Testis (tissue), 2 donors: ENCODE measurements at regions not wholly inside any gene's neighbourhood (a gene's known extent, or its start where the extent isn't known, plus 50 kb on each side); places are given as distances from the start of the nearest gene placed in this dataset.
A peak's percentile ranks its signal among the peaks of the same experiment; 100 is the strongest.

Experiments used
- DNase-seq: peaks from one replicate; pipeline ENCODE4 v3.0.0-alpha.2; 2019
- H3K27ac ChIP-seq, 2 donors: fragments of 200-600 bp; sonication (generic); one replicate each; pipeline ENCODE4 v1.5.1; 2019
- H3K27me3 ChIP-seq: fragments of 200-600 bp; sonication (generic); one replicate; pipeline ENCODE4 v1.5.1; 2019
- H3K36me3 ChIP-seq: fragments of 200-600 bp; sonication (generic); one replicate; pipeline ENCODE4 v1.5.1; 2017; ENCODE audit warnings: low read depth; ENCODE audit errors: missing control alignments
- H3K4me1 ChIP-seq: fragments of 200-600 bp; sonication (generic); one replicate; pipeline ENCODE4 v1.5.1; 2019
- H3K4me3 ChIP-seq, 2 donors: fragments of 200-600 bp; sonication (generic); one replicate each; pipeline ENCODE4 v1.5.1; 2017 to 2019
- H3K9me3 ChIP-seq: fragments of 200-600 bp; sonication (generic); one replicate; pipeline ENCODE4 v1.5.1; 2017
- POLR2A ChIP-seq: fragments of 450-650 bp; IDR thresholded peaks from one replicate; pipeline ENCODE4 v1.6.1; 2017; ENCODE audit warnings: antibody characterized with exemption, mild to moderate bottlenecking, moderate library complexity
- WGBS, 2 donors: methylation state at CpG; one replicate each; pipeline ENCODE4 v1.1.5; 2018; 5-methylcytosine and 5-hydroxymethylcytosine counted together
- intact Hi-C: fragments of 100-400 bp; cut with DNase I; formaldehyde crosslinking; loops from one replicate; pipeline ENCODE4 v1.15.1; 2023; ENCODE audit warnings: low total_unique reads
- TF ChIP-seq, protein P1 (sequence below), 3 experiments: fragments of 450-650 bp in 2 of 3; fragments of 200-600 bp in 1 of 3; sonication (generic) in 1 of 3; IDR thresholded peaks; one replicate each; pipeline ENCODE4 v1.5.1; 2016 to 2019; ENCODE audit warnings: antibody characterized with exemption in 3 of 3, mild to moderate bottlenecking in 2 of 3, moderate library complexity in 1 of 3

DNA sequence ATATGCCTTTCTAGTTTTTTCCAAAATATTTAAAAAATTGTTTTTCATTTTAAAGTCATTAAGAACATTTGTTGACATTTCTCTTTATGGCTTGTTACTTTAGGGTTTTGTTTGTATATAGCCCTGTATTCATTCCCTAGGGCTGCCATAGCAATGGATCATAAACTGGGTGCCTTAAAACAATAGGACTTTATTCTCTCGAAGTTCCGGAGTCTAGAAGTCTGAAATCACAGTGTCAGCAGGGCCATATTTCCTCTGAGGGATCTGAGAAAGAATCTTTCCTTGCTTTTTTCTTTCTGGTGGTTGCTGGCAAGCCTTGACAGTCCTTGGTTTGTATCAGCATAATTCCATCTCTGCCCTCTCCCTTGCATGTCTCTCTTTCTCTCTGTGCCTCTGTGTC, 63.4 kb upstream of the CADPS start:
- Histone ChIP-seq H3K4me1 (no peaks in the 10 kb centered on the region), H3K9me3 (no peaks in the 10 kb centered on the region), H3K4me3 (no peak overlapping the region), H3K27ac (no peak overlapping the region), H3K36me3 (no peaks in the 10 kb centered on the region), H3K27me3 (no peaks in the 10 kb centered on the region)
- WGBS, 2 donors = 86 to 93% methylated on average over 2 of the region's 2 CpGs
- DNase-seq = no peak
- intact Hi-C loops = no loop called here
- no peak for TF ChIP-seq POLR2A
- TF ChIP-seq, protein P1, sequence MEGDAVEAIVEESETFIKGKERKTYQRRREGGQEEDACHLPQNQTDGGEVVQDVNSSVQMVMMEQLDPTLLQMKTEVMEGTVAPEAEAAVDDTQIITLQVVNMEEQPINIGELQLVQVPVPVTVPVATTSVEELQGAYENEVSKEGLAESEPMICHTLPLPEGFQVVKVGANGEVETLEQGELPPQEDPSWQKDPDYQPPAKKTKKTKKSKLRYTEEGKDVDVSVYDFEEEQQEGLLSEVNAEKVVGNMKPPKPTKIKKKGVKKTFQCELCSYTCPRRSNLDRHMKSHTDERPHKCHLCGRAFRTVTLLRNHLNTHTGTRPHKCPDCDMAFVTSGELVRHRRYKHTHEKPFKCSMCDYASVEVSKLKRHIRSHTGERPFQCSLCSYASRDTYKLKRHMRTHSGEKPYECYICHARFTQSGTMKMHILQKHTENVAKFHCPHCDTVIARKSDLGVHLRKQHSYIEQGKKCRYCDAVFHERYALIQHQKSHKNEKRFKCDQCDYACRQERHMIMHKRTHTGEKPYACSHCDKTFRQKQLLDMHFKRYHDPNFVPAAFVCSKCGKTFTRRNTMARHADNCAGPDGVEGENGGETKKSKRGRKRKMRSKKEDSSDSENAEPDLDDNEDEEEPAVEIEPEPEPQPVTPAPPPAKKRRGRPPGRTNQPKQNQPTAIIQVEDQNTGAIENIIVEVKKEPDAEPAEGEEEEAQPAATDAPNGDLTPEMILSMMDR (IDR thresholded peaks at IDR 0.05) = no peak

DNA sequence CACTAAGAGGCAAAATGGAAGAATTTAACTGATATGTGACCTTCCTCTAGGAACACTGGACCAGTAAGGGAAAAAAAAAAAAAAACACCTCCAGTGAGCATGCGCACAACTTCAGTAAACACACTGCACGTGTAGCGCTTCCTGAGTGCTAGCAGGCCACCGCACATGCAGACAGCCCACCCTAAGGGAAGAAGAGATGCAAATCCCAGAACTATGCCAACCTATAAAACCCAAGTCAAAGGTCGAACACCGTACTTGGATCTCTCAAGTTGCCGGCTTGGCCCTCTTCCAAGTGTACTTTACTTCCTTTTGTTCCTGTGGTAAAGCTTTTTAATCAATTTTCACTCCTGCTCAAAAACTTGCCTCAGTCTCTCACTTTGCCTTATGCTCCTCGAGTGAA, 64.5 kb upstream of the CADPS start:
- peak; percentile 17 for DNase-seq
- TF ChIP-seq POLR2A = no peak
- TF ChIP-seq, protein P1 (IDR thresholded peaks at IDR 0.05) = no peak
- H3K36me3 ChIP-seq = no peaks in the 10 kb centered on the region
- H3K4me3 ChIP-seq = no peak overlapping the region
- no peaks in the 10 kb centered on the region for H3K27me3 ChIP-seq
- intact Hi-C loops = no loop called here
- H3K9me3 ChIP-seq = no peaks in the 10 kb centered on the region
- 54 to 68% methylated on average over 8 of the region's 8 CpGs for WGBS, 2 donors
- no peaks in the 10 kb centered on the region for H3K4me1 ChIP-seq
- H3K27ac ChIP-seq = no peak overlapping the region

DNA sequence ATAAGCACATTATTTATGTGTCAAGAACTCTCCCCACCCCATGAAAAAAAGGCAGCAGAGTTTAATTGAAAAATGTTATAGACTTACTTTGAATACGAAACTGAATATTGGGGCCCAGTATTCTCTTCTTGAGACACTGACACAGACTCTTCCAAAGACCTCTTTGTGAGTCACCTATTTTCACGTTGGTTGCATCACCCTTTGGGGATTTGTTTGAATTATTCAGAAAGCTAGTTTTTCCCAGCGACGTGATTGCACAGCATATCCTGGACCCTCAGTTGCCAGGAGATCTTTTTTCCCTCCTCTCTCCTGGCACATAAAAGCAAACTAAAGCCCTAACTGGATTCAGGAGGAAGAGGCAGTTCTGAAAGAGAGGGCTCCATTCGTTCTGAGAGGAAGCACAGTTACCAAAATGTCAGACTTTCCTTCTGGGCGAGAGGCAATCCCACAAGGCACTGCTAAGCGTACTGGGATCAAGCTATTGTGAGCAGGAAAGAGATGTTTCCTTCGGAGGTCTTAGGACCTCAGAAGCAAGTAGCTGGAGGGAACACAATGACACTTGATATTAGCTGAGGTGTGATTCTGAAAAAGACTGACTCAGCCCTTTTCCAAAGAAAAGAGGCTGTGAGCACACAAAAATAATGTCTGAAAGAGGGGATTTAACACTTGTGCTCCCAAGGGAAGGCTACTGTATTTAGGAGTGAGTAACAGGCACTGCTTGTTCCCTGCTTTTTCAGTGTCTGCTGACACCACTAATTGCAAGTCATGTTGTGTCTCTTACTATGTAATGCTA, 65.8 kb upstream of the CADPS start:
- H3K9me3 ChIP-seq = no peaks in the 10 kb centered on the region
- H3K4me3 ChIP-seq = no peak overlapping the region
- no peaks in the 10 kb centered on the region for H3K4me1 ChIP-seq
- H3K27ac ChIP-seq = no peak overlapping the region
- no peak for DNase-seq
- WGBS, 2 donors = 45 to 57% methylated on average over 8 of the region's 8 CpGs
- H3K36me3 ChIP-seq = no peaks in the 10 kb centered on the region
- no peaks in the 10 kb centered on the region for H3K27me3 ChIP-seq
- TF ChIP-seq, protein P1 (IDR thresholded peaks at IDR 0.05) = no peak
- no peak for TF ChIP-seq POLR2A
- intact Hi-C loops = no loop called here

DNA sequence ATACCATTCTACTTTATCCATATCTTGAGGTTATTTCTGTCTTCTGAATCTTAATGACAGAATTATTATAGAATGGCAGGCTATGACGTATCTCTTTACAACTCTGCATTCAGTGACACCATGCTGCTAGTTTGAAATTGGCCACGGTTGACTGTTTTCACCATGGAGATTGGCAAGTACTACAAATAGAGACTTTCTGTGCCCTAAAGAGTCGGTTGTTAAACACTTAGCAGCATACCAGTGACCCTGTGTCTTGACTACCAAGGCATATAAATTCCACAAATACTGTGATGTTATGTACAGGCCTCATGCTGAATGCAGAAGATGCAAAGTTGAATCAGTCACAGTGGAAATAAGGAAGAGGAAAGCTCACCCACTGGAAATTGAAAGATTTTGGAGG, 67.0 kb upstream of the CADPS start:
- TF ChIP-seq, protein P1 (IDR thresholded peaks at IDR 0.05) = no peak
- no peak for TF ChIP-seq POLR2A
- 53 to 54% methylated on average over 3 of the region's 3 CpGs for WGBS, 2 donors
- intact Hi-C loops = no loop called here

DNA sequence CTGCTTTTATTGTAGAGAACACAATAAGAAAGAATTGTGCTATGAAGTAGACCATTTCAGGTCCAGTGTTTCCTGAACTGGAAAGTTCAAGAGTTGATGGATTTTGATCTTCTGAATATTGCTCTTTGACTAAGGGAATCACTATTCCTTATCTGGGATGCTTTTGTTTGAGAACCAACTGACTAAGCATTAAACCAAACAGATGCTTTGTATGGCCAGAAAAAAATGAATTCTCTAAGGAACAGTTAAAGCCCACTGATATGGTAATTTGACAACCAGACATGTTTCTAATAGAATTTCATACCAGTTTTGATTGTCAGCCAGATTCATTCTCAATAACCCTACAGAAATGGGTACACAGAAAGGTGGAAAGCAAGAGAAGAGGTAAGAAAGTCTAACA, 67.5 kb upstream of the CADPS start:
- H3K9me3 ChIP-seq = no peaks in the 10 kb centered on the region
- no peak for TF ChIP-seq POLR2A
- TF ChIP-seq, protein P1 (IDR thresholded peaks at IDR 0.05) = no peak
- DNase-seq = no peak
- no peaks in the 10 kb centered on the region for H3K36me3 ChIP-seq
- no peak overlapping the region for H3K4me3 ChIP-seq
- H3K27ac ChIP-seq = no peak overlapping the region
- intact Hi-C loops = no loop called here
- H3K4me1 ChIP-seq = no peaks in the 10 kb centered on the region
- no peaks in the 10 kb centered on the region for H3K27me3 ChIP-seq

More for the DNA sequence above, 67.0 kb upstream of the CADPS start:
- no peak overlapping the region for H3K27ac ChIP-seq
- H3K36me3 ChIP-seq = no peaks in the 10 kb centered on the region
- H3K4me1 ChIP-seq = no peaks in the 10 kb centered on the region
- H3K27me3 ChIP-seq = no peaks in the 10 kb centered on the region
- no peak overlapping the region for H3K4me3 ChIP-seq
- no peaks in the 10 kb centered on the region for H3K9me3 ChIP-seq
- no peak for DNase-seq
